Stimulated activated naive B cell treated with anti-CD40 and anti-IgM and Interleukin-4, amounts not matched to agents 10 μg/mL and 1 μg/mL and 100 μg/mL, for 72 hours (primary cell): ENCODE measurements at regions not wholly inside any gene's neighbourhood (a gene's known extent, or its start where the extent isn't known, plus 50 kb on each side); places are given as distances from the start of the nearest gene placed in this dataset.

Experiments
- ATAC-seq, 2 donors: fragments of 150-1000 bp; cut with Tn5 transposase; replicated peaks; 2 replicates each; pipeline ENCODE4 v1.10.0; 2021; ENCODE audit warnings: moderate library complexity in 1 of 2
- DNase-seq: peaks from one replicate; pipeline ENCODE4 v3.0.0; 2021
- H3K27ac Mint-ChIP-seq: one replicate; pipeline ENCODE4 v1.8.0; 2022; ENCODE audit warnings: mild to moderate bottlenecking, mixed read lengths
- H3K27me3 Mint-ChIP-seq, 2 donors: one replicate each; pipeline ENCODE4 v1.8.0; 2022; ENCODE audit warnings: mixed read lengths in 2 of 2
- H3K36me3 Mint-ChIP-seq, 2 donors: one replicate each; pipeline ENCODE4 v1.8.0; 2022; ENCODE audit warnings: mixed read lengths in 2 of 2, mild to moderate bottlenecking in 1 of 2
- H3K4me1 Mint-ChIP-seq, 2 donors: one replicate each; pipeline ENCODE4 v1.8.0; 2022; ENCODE audit warnings: mixed read lengths in 2 of 2, mild to moderate bottlenecking in 1 of 2
- H3K4me3 Mint-ChIP-seq, 2 donors: one replicate each; pipeline ENCODE4 v1.8.0; 2022; ENCODE audit warnings: mild to moderate bottlenecking in 2 of 2, mixed read lengths in 2 of 2, moderate library complexity in 1 of 2
- H3K9me3 Mint-ChIP-seq, 2 donors: one replicate each; pipeline ENCODE4 v1.8.0; 2022; ENCODE audit warnings: mixed read lengths in 2 of 2, mild to moderate bottlenecking in 1 of 2

GRCh38 chr6:80544555-80544954 is 438.1 kb downstream of the BCKDHB start:
- no peaks in the 10 kb centered on the region for H3K36me3 Mint-ChIP-seq
- H3K4me1 Mint-ChIP-seq: no peaks in the 10 kb centered on the region
- no peak overlapping the region for H3K27ac Mint-ChIP-seq
- H3K9me3 Mint-ChIP-seq: peaks cover 0 to 3% of the 10 kb centered on the region in 2 donors
- ATAC-seq (no peak), DNase-seq (no peak)
- H3K4me3 Mint-ChIP-seq: no peak overlapping the region
- H3K27me3 Mint-ChIP-seq: no peaks in the 10 kb centered on the region

GRCh38 chr6:80543598-80544222 is 437.2 kb downstream of the BCKDHB start:
- H3K36me3 Mint-ChIP-seq: no peaks in the 10 kb centered on the region
- no peak for ATAC-seq
- peaks cover 0 to 3% of the 10 kb centered on the region in 2 donors for H3K9me3 Mint-ChIP-seq
- H3K4me3 Mint-ChIP-seq: no peak overlapping the region
- H3K27ac Mint-ChIP-seq: no peak overlapping the region
- no peaks in the 10 kb centered on the region for H3K27me3 Mint-ChIP-seq
- no peak for DNase-seq
- no peaks in the 10 kb centered on the region for H3K4me1 Mint-ChIP-seq

- ATAC-seq: no peak
- Mint-ChIP-seq H3K27me3 (no peaks in the 10 kb centered on the region), H3K4me1 (no peaks in the 10 kb centered on the region), H3K27ac (no peak overlapping the region), H3K9me3 (peaks cover 0 to 3% of the 10 kb centered on the region in 2 donors), H3K36me3 (no peaks in the 10 kb centered on the region), H3K4me3 (no peak overlapping the region)
- DNase-seq: no peak
Measured at GRCh38 chr6:80543151-80543550, 436.7 kb downstream of the BCKDHB start.

GRCh38 chr6:80541886-80542285 is 435.4 kb downstream of the BCKDHB start:
- H3K4me1 Mint-ChIP-seq: no peaks in the 10 kb centered on the region
- no peak overlapping the region for H3K4me3 Mint-ChIP-seq
- H3K36me3 Mint-ChIP-seq: no peaks in the 10 kb centered on the region
- DNase-seq (no peak), ATAC-seq (no peak)
- H3K9me3 Mint-ChIP-seq: peaks cover 3 to 4% of the 10 kb centered on the region in 2 donors
- H3K27me3 Mint-ChIP-seq: no peaks in the 10 kb centered on the region
- H3K27ac Mint-ChIP-seq: no peak overlapping the region

GRCh38 chr6:80541181-80541580 is 434.7 kb downstream of the BCKDHB start:
- no peak for ATAC-seq

GRCh38 chr6:80540700-80541099 is 434.2 kb downstream of the BCKDHB start:
- no peaks in the 10 kb centered on the region for H3K27me3 Mint-ChIP-seq
- no peaks in the 10 kb centered on the region for H3K4me1 Mint-ChIP-seq
- H3K4me3 Mint-ChIP-seq: no peak overlapping the region
- peaks cover 4 to 5% of the 10 kb centered on the region in 2 donors for H3K9me3 Mint-ChIP-seq
- DNase-seq (no peak), ATAC-seq (no peak)
- H3K36me3 Mint-ChIP-seq: no peaks in the 10 kb centered on the region
- H3K27ac Mint-ChIP-seq: no peak overlapping the region

More at GRCh38 chr6:80541181-80541580, 434.7 kb downstream of the BCKDHB start:
- no peak for DNase-seq
- H3K36me3 Mint-ChIP-seq: no peaks in the 10 kb centered on the region
- H3K4me3 Mint-ChIP-seq: no peak overlapping the region
- H3K9me3 Mint-ChIP-seq: peaks cover 3 to 4% of the 10 kb centered on the region in 2 donors
- no peak overlapping the region for H3K27ac Mint-ChIP-seq
- H3K4me1 Mint-ChIP-seq: no peaks in the 10 kb centered on the region
- no peaks in the 10 kb centered on the region for H3K27me3 Mint-ChIP-seq

- no peak overlapping the region for H3K27ac Mint-ChIP-seq
- H3K4me1 Mint-ChIP-seq: no peaks in the 10 kb centered on the region
- ATAC-seq: no peak
- H3K9me3 Mint-ChIP-seq: peaks cover 4 to 7% of the 10 kb centered on the region in 2 donors
- no peak overlapping the region for H3K4me3 Mint-ChIP-seq
- no peak for DNase-seq
- no peaks in the 10 kb centered on the region for H3K36me3 Mint-ChIP-seq
- H3K27me3 Mint-ChIP-seq: no peaks in the 10 kb centered on the region
Measured at GRCh38 chr6:80537118-80537972, 430.9 kb downstream of the BCKDHB start.

GRCh38 chr6:80535914-80536565 is 429.6 kb downstream of the BCKDHB start:
- no peaks in the 10 kb centered on the region for H3K27me3 Mint-ChIP-seq
- no peaks in the 10 kb centered on the region for H3K4me1 Mint-ChIP-seq
- no peak overlapping the region for H3K27ac Mint-ChIP-seq
- ATAC-seq (no peak), DNase-seq (no peak)
- H3K4me3 Mint-ChIP-seq: no peak overlapping the region
- no peaks in the 10 kb centered on the region for H3K36me3 Mint-ChIP-seq
- peaks cover 4 to 7% of the 10 kb centered on the region in 2 donors for H3K9me3 Mint-ChIP-seq

- no peak overlapping the region for H3K27ac Mint-ChIP-seq
- H3K36me3 Mint-ChIP-seq: no peaks in the 10 kb centered on the region
- peaks cover 0 to 3% of the 10 kb centered on the region in 2 donors for H3K9me3 Mint-ChIP-seq
- ATAC-seq (no peak), DNase-seq (no peak)
- H3K27me3 Mint-ChIP-seq: no peaks in the 10 kb centered on the region
- H3K4me1 Mint-ChIP-seq: no peaks in the 10 kb centered on the region
- H3K4me3 Mint-ChIP-seq: no peak overlapping the region
Measured at GRCh38 chr6:80531681-80532619, 425.5 kb downstream of the BCKDHB start.

- H3K4me1 Mint-ChIP-seq: no peaks in the 10 kb centered on the region
- no peaks in the 10 kb centered on the region for H3K27me3 Mint-ChIP-seq
- no peak overlapping the region for H3K27ac Mint-ChIP-seq
- DNase-seq (no peak), ATAC-seq (no peak)
- no peaks in the 10 kb centered on the region for H3K36me3 Mint-ChIP-seq
- no peak overlapping the region for H3K4me3 Mint-ChIP-seq
- H3K9me3 Mint-ChIP-seq: no peaks in the 10 kb centered on the region
Measured at GRCh38 chr6:80530103-80530502, 423.6 kb downstream of the BCKDHB start.

- no peaks in the 10 kb centered on the region for H3K36me3 Mint-ChIP-seq
- DNase-seq (no peak), ATAC-seq (no peak)
- H3K27me3 Mint-ChIP-seq: no peaks in the 10 kb centered on the region
- no peak overlapping the region for H3K27ac Mint-ChIP-seq
- no peak overlapping the region for H3K4me3 Mint-ChIP-seq
- H3K9me3 Mint-ChIP-seq: no peaks in the 10 kb centered on the region
- no peaks in the 10 kb centered on the region for H3K4me1 Mint-ChIP-seq
Measured at GRCh38 chr6:80528115-80528514, 421.6 kb downstream of the BCKDHB start.

GRCh38 chr6:80527552-80528052 is 421.1 kb downstream of the BCKDHB start:
- Mint-ChIP-seq H3K4me1 (no peaks in the 10 kb centered on the region), H3K36me3 (no peaks in the 10 kb centered on the region), H3K27me3 (no peaks in the 10 kb centered on the region), H3K9me3 (no peaks in the 10 kb centered on the region), H3K27ac (no peak overlapping the region), H3K4me3 (no peak overlapping the region)
- DNase-seq (no peak), ATAC-seq (no peak)

- Mint-ChIP-seq H3K27me3 (no peaks in the 10 kb centered on the region), H3K9me3 (no peaks in the 10 kb centered on the region), H3K4me3 (no peak overlapping the region), H3K27ac (no peak overlapping the region), H3K36me3 (no peaks in the 10 kb centered on the region), H3K4me1 (no peaks in the 10 kb centered on the region)
- ATAC-seq: no peak
- no peak for DNase-seq
Measured at GRCh38 chr6:80523531-80523997, 417.1 kb downstream of the BCKDHB start.

GRCh38 chr6:80523010-80523409 is 416.5 kb downstream of the BCKDHB start:
- no peaks in the 10 kb centered on the region for H3K4me1 Mint-ChIP-seq
- no peaks in the 10 kb centered on the region for H3K9me3 Mint-ChIP-seq
- no peak for DNase-seq
- no peak overlapping the region for H3K27ac Mint-ChIP-seq
- H3K27me3 Mint-ChIP-seq: no peaks in the 10 kb centered on the region
- no peaks in the 10 kb centered on the region for H3K36me3 Mint-ChIP-seq
- ATAC-seq: no peak
- no peak overlapping the region for H3K4me3 Mint-ChIP-seq
